Pancreas (tissue), 10 donors: ENCODE measurements at regions not wholly inside any gene's neighbourhood (a gene's known extent, or its start where the extent isn't known, plus 50 kb on each side); places are given as distances from the start of the nearest gene placed in this dataset.

Experiments
- ATAC-seq, 4 donors: fragments of 200-7000 bp; cut with Tn5 transposase; one replicate each; pipeline versions ENCODE4 v1.8.0 to v1.9.1; 2020; ENCODE audit warnings: mild to moderate bottlenecking in 4 of 4, moderate library complexity in 4 of 4
- DNase-seq, 6 donors: peaks; one replicate each; pipeline ENCODE4 v3.0.0-alpha.2; 2020
- FAIRE-seq: peaks from 2 replicates; lab custom pipeline; 2012; peaks lifted over from hg19 to GRCh38; lab: Jason Lieb, UNC
- H3K27ac ChIP-seq, 4 donors: fragments of 200-600 bp; sonication (generic); 1 replicate in 3 of 4; 2 replicates in 1 of 4; pipeline versions ENCODE4 v1.5.0 to v1.8.0; 2020
- H3K27me3 ChIP-seq, 4 donors: fragments of 200-600 bp; one replicate each; pipeline ENCODE4 v1.8.0; 2021
- H3K36me3 ChIP-seq, 3 donors: fragments of 200-600 bp; sonication (generic) in 1 of 3; one replicate each; pipeline versions ENCODE4 v1.5.0 to v1.8.0; 2020 to 2021
- H3K4me1 ChIP-seq, 3 donors: fragments of 200-600 bp; one replicate each; pipeline ENCODE4 v1.8.0; 2021
- H3K4me3 ChIP-seq, 4 donors: fragments of 200-600 bp; sonication (generic) in 2 of 4; one replicate each; pipeline versions ENCODE4 v1.5.0 to v1.8.0; 2020 to 2021
- H3K9me3 ChIP-seq, 4 donors: fragments of 200-600 bp; one replicate each; pipeline ENCODE4 v1.8.0; 2021
- WGBS, 2 donors: extraction: QIAGEN DNeasy Blood & Tissue Kit; methylation state at CpG; one replicate each; pipeline ENCODE4 v1.1.7; 2013; 5-methylcytosine and 5-hydroxymethylcytosine counted together
- intact Hi-C, 3 donors: fragments of 100-400 bp; cut with DNase I; formaldehyde crosslinking; loops; one replicate each; pipeline versions ENCODE4 v1.11.1 to v1.14.2; 2022
- TF ChIP-seq, protein P1 (sequence below), 4 donors: fragments of 200-600 bp; sonication (generic) in 3 of 4; IDR thresholded peaks; one replicate each; pipeline versions ENCODE4 v1.5.0 to v1.8.0; 2021; ENCODE audit warnings: antibody characterized with exemption in 4 of 4
- donor health status: healthy with polysubstance abuse.
- donor health status: DM: no; HTN: no; CAD: no; lungs with moderate emphysema.
- donor health status: DM: no; HTN: no; CAD: no.
- donor health status: control.
- donor health status: control.
- donor health status: Bipolar disorder and iron deficiency.
- donor health status: DM: yes; HTN: yes; CAD: no.
- donor health status: DM: no; HTN: no; CAD: no.
- donor health status: DM: no; HTN: no; CAD: no.
- donor health status: DM: yes; HTN: yes; CAD: no.

GRCh38 chr16:22683730-22684573 lies 130.0 kb upstream of the HS3ST2 start:
- 52 to 60% methylated on average over 4 of the region's 4 CpGs for WGBS, 2 donors
- no peak for DNase-seq

GRCh38 chr16:22684574-22685458 lies 129.1 kb upstream of the HS3ST2 start:
- Histone ChIP-seq H3K27ac (no peak overlapping the region), H3K4me1 (no peaks in the 10 kb centered on the region), H3K4me3 (no peak overlapping the region), H3K27me3 (no peaks in the 10 kb centered on the region), H3K36me3 (no peaks in the 10 kb centered on the region), H3K9me3 (no peaks in the 10 kb centered on the region)
- ATAC-seq (no peak), DNase-seq (no peak), FAIRE-seq (no peak)
- 65 to 81% methylated on average over 3 of the region's 3 CpGs for WGBS, 2 donors
- intact Hi-C loops: no loop called here
- TF ChIP-seq, protein P1, sequence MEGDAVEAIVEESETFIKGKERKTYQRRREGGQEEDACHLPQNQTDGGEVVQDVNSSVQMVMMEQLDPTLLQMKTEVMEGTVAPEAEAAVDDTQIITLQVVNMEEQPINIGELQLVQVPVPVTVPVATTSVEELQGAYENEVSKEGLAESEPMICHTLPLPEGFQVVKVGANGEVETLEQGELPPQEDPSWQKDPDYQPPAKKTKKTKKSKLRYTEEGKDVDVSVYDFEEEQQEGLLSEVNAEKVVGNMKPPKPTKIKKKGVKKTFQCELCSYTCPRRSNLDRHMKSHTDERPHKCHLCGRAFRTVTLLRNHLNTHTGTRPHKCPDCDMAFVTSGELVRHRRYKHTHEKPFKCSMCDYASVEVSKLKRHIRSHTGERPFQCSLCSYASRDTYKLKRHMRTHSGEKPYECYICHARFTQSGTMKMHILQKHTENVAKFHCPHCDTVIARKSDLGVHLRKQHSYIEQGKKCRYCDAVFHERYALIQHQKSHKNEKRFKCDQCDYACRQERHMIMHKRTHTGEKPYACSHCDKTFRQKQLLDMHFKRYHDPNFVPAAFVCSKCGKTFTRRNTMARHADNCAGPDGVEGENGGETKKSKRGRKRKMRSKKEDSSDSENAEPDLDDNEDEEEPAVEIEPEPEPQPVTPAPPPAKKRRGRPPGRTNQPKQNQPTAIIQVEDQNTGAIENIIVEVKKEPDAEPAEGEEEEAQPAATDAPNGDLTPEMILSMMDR (IDR thresholded peaks at IDR 0.05): no peak

More at GRCh38 chr16:22683730-22684573, 130.0 kb upstream of the HS3ST2 start:
- intact Hi-C loops: no loop called here
- no peaks in the 10 kb centered on the region for H3K9me3 ChIP-seq
- FAIRE-seq (no peak), ATAC-seq (no peak)
- H3K36me3 ChIP-seq: no peaks in the 10 kb centered on the region
- H3K4me3 ChIP-seq: no peak overlapping the region
- H3K27me3 ChIP-seq: no peaks in the 10 kb centered on the region
- no peak overlapping the region for H3K27ac ChIP-seq
- H3K4me1 ChIP-seq: no peaks in the 10 kb centered on the region
- TF ChIP-seq, protein P1 (IDR thresholded peaks at IDR 0.05): no peak

DNA sequence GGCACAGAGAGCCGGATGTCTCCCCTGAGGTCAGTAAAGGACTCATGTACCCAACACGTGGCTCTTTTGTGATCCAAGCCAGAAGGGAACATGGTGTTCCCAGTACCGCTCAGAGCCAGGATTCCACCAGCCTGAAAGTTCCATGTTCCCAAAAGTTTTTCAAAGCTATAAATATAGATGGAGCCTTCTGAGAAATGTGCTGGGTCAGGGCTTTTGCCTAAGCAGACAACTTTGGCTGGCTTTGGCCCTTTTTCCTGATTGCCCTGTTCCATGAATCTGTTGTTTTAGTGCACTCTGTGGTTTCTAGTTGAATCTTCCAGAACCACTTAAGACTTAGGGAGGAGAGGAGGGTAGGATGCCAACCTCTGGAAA lies 128.5 kb upstream of the HS3ST2 start:
- Histone ChIP-seq H3K27me3 (no peaks in the 10 kb centered on the region), H3K36me3 (no peaks in the 10 kb centered on the region), H3K4me1 (no peaks in the 10 kb centered on the region), H3K27ac (no peak overlapping the region), H3K9me3 (no peaks in the 10 kb centered on the region), H3K4me3 (no peak overlapping the region)
- intact Hi-C loops: no loop called here
- TF ChIP-seq, protein P1 (IDR thresholded peaks at IDR 0.05): no peak
- ATAC-seq: peak in 1 of 4 donors; percentile 48
- WGBS, 2 donors: 73 to 89% methylated on average over 3 of the region's 3 CpGs
- no peak for DNase-seq
- FAIRE-seq: no peak

DNA sequence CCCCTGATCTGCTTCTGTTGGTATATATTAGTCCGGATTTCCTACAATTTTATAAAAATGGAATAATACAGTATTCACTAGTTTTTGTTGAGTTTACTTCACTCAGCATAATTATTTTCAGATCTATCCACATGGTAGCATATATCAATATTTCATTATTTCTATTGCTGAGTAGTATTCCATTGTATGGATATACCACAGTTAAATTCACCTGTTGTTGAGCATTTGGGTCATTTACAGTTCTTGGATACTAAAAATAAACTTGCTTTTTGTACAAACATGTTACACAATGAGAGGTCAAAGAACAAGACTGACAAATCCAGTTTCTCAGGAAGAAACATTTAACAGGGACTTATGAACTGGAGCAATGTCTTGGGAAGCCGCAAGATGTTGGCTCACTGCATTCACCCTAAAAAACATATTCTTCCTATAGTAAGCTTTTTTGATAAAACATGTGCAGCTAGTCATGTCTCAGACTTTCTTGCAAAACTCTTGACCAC lies 126.9 kb upstream of the HS3ST2 start:
- ATAC-seq (no peak), DNase-seq (no peak), FAIRE-seq (no peak)
- no peaks in the 10 kb centered on the region for H3K36me3 ChIP-seq
- TF ChIP-seq, protein P1 (IDR thresholded peaks at IDR 0.05): no peak
- H3K4me1 ChIP-seq: no peaks in the 10 kb centered on the region
- WGBS, 2 donors: 46 to 72% methylated on average over 2 of the region's 2 CpGs
- H3K27me3 ChIP-seq: no peaks in the 10 kb centered on the region
- intact Hi-C loops: no loop called here
- no peaks in the 10 kb centered on the region for H3K9me3 ChIP-seq
- H3K4me3 ChIP-seq: no peak overlapping the region
- no peak overlapping the region for H3K27ac ChIP-seq
